ENCODE measurements at regions not wholly inside any gene's neighbourhood (a gene's known extent, or its start where the extent isn't known, plus 50 kb on each side); places are given as distances from the start of the nearest gene placed in this dataset.
A peak's percentile ranks its signal among the peaks of the same experiment; 100 is the strongest.

- no peak overlapping the region for H3K4me3 ChIP-seq (ENCODE audit: low read depth, low read length)
- peak; percentile 9 for DNase-seq (ENCODE audit: low read depth)
- peak; percentile 41 for TF ChIP-seq CTCF (conservative IDR thresholded peaks at IDR 0.05; ENCODE audit: low read depth, low read length)
Measured at GRCh38 chr3:86245360-86245759, 745.6 kb downstream of the VGLL3 start.

GRCh38 chr3:86244905-86245304 is 746.0 kb downstream of the VGLL3 start:
- no peak for DNase-seq (ENCODE audit: low read depth)
- no peak overlapping the region for H3K4me3 ChIP-seq (ENCODE audit: low read depth, low read length)
- TF ChIP-seq CTCF (conservative IDR thresholded peaks at IDR 0.05; ENCODE audit: low read depth, low read length): no peak

GRCh38 chr3:86239946-86240345 is 751.0 kb downstream of the VGLL3 start:
- DNase-seq (ENCODE audit: low read depth): peak; percentile 4
- TF ChIP-seq CTCF (conservative IDR thresholded peaks at IDR 0.05; ENCODE audit: low read depth, low read length): no peak
- H3K4me3 ChIP-seq (ENCODE audit: low read depth, low read length): no peak overlapping the region

- no peak for TF ChIP-seq CTCF (conservative IDR thresholded peaks at IDR 0.05; ENCODE audit: low read depth, low read length)
- no peak overlapping the region for H3K4me3 ChIP-seq (ENCODE audit: low read depth, low read length)
- no peak for DNase-seq (ENCODE audit: low read depth)
Measured at GRCh38 chr3:86234506-86235254, 756.3 kb downstream of the VGLL3 start.

GRCh38 chr3:86230762-86231161 is 760.2 kb downstream of the VGLL3 start:
- DNase-seq (ENCODE audit: low read depth): no peak
- H3K4me3 ChIP-seq (ENCODE audit: low read depth, low read length): no peak overlapping the region
- no peak for TF ChIP-seq CTCF (conservative IDR thresholded peaks at IDR 0.05; ENCODE audit: low read depth, low read length)

GRCh38 chr3:86229775-86230094 is 761.2 kb downstream of the VGLL3 start:
- TF ChIP-seq CTCF (conservative IDR thresholded peaks at IDR 0.05; ENCODE audit: low read depth, low read length): no peak
- H3K4me3 ChIP-seq (ENCODE audit: low read depth, low read length): no peak overlapping the region
- no peak for DNase-seq (ENCODE audit: low read depth)

GRCh38 chr3:86229086-86229774 is 761.7 kb downstream of the VGLL3 start:
- DNase-seq (ENCODE audit: low read depth): no peak
- no peak for TF ChIP-seq CTCF (conservative IDR thresholded peaks at IDR 0.05; ENCODE audit: low read depth, low read length)
- H3K4me3 ChIP-seq (ENCODE audit: low read depth, low read length): no peak overlapping the region

Data from choroid plexus epithelial cell (primary cell).